Hematopoietic multipotent progenitor cell treated with erythropoietin and hydrocortisone succinate and interleukin-3 and kit ligand, for 17 days (in vitro differentiated cells): ENCODE measurements at regions not wholly inside any gene's neighbourhood (a gene's known extent, or its start where the extent isn't known, plus 50 kb on each side); places are given as distances from the start of the nearest gene placed in this dataset.
"Not testable (repeated sequence)": the region's sequence is repeated elsewhere in the genome, so short reads cannot be mapped to it uniquely, and the experiment has no call there.

Experiments used
- DNase-seq: peaks from one replicate; pipeline ENCODE4 v3.0.0-alpha.2; 2015; ENCODE audit warnings: low spot score

DNA sequence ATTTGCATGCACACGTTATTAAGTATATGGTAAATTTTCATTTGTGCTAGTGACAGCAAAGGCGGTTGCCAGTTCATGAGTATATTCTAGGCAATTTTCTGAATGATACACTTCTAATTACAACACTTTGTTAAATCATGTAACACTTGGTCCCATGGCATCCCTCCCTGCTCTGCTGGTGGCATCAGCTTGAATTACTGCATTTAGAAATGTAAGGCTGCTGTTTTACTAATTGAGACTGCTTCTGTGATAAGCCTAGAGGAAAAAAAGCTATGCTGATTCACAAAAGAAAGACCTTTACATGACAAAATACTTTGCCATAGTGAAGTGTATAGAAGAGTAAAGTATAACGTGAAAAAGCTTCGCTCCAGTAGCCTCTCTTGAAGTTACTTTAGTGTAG, 636.1 kb downstream of the KCNH5 start:
- DNase-seq = no peak

- DNase-seq = no peak
Observed at GRCh38 chr14:62409626-62410300, 635.5 kb downstream of the KCNH5 start.

DNA sequence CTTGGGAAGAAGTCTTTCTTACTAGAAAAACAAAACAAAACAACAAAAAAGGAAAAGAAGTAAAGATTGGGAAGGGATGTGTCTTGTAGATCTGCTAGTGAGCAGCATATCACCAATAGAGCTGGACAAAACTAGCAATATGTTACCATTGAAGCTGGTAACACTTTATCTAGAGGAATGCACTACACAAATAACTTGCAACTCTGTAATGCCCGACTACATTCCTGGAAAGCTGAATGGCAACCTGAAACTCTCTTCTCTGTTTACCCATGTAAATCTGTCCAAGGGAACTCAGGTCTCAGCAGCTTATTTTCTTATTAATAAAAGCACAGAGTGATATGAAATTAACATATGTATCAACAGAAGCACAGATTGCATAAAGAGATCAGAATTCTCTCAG, 624.4 kb downstream of the KCNH5 start:
- DNase-seq = no peak

DNA sequence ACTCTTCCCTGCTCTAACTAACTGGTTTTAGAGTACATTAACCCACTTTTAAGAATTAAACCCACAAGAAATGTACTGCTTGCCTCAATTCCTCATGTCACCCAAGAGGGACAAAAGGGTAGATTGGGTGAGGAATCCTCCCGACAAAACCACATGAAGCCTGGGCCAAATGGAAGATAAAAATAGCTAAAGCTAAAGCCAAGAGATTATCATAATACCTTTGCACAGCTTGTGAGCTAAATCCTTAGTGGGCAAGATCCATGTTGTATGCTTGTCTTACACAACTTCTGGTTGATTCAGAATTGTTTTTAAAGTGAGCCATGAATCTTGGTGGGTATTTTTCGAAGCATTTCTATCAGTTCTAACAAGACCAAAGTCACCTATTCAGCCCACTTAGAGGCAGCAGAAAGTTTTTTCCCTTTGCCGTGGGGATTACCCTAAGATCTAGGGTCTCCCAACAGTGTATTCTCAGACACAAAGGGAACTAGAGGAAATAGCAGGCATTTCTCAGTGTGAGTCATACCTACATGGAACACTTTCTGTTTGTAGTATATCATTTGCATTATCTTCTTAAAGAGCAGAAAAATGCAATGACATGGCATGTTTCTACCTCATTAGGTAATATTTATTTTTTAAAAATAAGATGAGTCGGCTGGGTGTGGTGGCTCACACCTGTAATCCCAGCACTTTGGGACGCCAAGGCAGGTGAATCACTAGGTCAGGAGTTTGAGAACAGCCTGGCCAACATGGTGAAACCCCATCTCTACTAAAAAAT, 616.6 kb downstream of the KCNH5 start:
- DNase-seq = no peak

DNA sequence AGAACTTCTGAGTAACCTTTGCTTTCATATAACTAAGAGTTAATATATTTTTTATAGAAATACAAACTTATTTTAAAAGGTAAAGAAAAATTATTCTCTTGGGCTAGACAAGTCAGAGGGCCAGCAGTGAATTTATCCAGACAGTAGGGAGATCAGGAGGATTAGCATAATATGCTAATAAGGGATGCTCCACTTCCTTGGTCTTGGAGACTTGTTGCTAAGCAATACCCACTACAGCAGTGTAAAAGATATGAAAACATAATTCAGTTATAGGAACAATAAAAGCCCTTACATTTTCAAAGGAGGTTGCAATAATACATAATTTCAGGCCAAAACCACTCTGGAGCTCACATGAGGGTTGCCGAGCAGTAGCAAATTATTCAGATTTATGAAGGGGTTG, 615.6 kb downstream of the KCNH5 start:
- DNase-seq = no peak

DNA sequence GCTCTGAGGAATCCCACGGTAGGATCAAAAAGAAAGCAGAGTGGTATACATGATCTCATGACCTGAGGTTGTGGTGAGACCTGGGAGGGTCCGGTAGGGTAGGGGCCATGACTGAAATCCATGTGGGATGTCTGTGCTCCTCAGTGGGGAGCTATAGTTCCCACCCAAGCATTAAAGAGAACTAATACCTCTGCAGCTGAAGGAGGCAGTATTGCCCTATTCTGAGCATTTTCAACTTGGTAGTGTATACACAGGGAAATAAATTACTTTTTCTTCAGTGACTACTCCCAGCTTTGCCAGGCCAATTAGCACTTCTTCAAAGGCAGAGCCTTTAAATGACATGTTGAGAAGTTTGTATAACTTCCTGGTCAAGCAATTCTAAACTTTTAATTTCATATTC, 613.8 kb downstream of the KCNH5 start:
- no peak for DNase-seq

- no peak for DNase-seq
Observed at GRCh38 chr14:62432955-62433354, 612.3 kb downstream of the KCNH5 start.

- no peak for DNase-seq
Observed at GRCh38 chr14:62436261-62436660, 609.0 kb downstream of the KCNH5 start.

DNA sequence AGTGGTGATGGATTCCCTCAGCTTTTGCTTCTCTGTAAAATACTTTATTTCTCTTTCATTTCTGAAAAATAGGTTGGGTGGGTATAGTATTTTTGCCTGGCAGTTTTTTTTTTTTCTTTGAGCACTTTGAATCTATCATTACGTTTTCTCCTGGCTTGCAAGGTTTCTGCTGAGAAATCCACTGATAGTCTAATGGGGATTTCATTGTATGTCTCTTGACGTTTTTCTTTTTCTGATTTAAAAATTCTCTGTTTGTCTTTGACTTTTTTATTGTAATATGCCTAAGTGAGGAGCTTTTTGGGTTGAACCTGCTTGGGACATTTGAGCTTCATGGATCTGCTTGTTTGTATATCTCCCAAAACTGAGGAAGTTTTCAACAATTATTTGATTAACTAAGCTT, 606.0 kb downstream of the KCNH5 start:
- DNase-seq = no peak

GRCh38 chr14:62443796-62444195, 601.5 kb downstream of the KCNH5 start:
- DNase-seq = no peak

DNA sequence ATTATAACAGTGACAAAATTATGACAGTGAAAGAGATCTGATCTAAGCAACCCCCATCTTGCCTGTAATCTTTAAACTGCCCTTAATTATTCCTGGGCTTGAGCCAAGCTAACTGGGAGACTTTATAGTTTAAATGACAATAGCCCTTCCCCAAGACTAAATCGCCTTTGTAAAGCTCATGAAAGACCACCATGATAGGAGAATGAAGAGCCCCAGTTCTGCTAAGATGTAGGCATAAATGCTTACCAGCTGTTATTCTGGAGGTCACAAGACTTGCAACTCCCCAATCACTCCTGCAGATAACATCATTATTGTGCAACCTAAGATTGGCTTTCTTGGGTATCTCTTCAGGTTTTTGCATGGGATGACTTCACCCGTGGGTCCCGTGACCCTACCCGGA, 599.7 kb downstream of the KCNH5 start:
- DNase-seq = no peak

- no peak for DNase-seq
Observed at GRCh38 chr14:62451221-62451620, 594.0 kb downstream of the KCNH5 start.

DNA sequence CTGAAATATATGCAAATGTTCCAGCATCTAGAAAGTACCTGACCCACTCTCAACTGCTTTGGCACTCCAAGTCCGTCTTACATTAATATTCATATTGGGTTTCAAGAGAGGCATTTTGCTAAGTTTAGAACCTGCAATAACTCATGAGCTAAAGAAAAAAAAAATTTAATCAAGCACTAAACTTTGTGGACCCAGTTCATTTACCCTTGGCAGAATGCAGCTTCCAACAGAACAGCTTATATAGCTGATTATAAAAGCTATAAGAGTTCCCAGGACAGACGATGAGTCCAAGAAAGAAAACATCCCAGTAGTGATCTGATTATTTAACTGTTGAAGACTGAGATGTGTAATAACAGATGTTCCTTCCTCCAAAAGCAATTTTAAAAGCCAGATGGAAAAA, 592.0 kb downstream of the KCNH5 start:
- no peak for DNase-seq

DNA sequence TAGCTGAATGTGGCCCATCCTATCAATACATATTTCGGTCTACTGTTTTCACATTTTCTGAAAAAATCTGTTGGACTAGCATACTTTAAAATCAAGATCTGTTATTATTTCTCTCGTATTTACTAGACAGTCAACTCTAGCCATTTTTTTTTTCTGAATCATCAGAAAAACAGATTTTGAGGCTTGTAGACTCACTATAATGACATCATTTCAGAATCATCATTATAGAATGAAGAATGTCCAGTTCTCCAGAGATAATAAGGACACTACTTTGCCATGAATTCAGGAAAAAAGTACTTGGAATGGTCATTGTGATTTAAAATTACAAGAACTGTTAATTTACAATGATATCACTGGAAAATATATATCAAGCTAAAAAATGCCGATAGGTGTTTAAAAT, 589.8 kb downstream of the KCNH5 start:
- DNase-seq = no peak

- DNase-seq = no peak
Observed at GRCh38 chr14:62462988-62463387, 582.3 kb downstream of the KCNH5 start.

DNA sequence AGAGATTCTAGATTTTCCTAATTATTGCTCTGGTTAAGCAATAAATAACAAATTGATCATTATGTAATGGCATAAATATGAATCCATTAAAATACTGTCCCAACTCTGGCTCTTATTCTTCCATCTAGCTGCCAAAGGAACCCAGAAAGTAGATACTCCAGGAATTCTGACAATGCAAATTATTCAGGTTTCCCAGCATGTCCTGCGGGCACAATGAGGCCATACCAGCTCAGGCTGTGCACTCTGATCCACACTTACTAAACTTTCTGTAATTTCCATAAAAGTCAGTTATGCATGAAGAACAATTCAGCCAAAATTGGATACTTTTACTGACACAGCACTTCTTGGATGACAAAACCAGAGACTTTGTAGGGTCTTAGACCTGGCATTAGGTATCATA, 576.3 kb downstream of the KCNH5 start:
- DNase-seq = no peak

DNA sequence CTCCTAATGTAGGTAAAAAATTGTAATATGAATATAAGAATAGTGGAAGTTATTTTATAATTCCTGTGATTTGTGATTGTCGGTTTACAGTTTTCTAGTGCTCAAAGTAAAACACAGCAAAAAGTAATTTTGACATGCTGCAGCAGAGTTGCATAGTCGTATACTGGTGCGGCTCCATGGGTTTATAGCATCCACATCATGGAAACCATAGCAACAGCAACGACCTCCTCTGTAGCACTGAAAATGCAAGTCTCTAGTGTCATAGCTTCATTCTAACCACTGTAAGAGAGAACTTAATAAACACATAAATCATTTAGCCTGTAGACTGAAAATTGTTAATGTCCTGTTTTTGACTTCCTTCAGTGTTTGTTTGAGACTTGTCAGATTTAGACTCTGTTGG, 574.3 kb downstream of the KCNH5 start:
- no peak for DNase-seq

GRCh38 chr14:62491146-62491545, 554.1 kb downstream of the KCNH5 start:
- no peak for DNase-seq

- no peak for DNase-seq
Observed at GRCh38 chr14:62497708-62498107, 547.5 kb downstream of the KCNH5 start.

GRCh38 chr14:62501021-62501750, 544.1 kb downstream of the KCNH5 start:
- DNase-seq = no peak

- no peak for DNase-seq
Observed at GRCh38 chr14:62505045-62505444, 540.2 kb downstream of the KCNH5 start.

- DNase-seq = not testable (repeated sequence)
Observed at GRCh38 chr14:62521309-62521708, 523.9 kb downstream of the KCNH5 start.

DNA sequence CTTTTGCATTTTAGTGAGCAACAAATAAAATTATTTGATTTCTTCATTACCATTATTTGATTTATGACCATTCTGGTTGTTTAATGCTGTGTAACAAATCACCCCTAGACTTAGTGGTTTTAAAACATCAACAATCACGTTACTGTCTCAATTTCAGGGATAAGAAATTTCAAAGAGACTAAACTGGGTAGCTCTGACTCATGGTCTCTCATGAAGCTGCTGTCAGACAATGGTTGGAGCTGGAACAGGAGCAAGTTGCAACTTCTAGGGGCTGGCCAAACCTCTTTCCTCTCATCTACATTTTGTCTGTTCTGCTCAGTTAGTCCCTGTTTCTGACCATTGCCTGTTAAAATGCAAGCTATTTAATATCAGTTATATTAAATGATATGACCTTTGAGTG, 517.0 kb downstream of the KCNH5 start:
- no peak for DNase-seq
